22Rv1 (cell line): ENCODE measurements at regions not wholly inside any gene's neighbourhood (a gene's known extent, or its start where the extent isn't known, plus 50 kb on each side); places are given as distances from the start of the nearest gene placed in this dataset.

Experiments
- CTCF ChIP-seq: fragments of 450-650 bp; IDR thresholded peaks from 2 replicates; pipeline ENCODE4 v1.5.1; 2017; ENCODE audit warnings: mild to moderate bottlenecking
- ZFX ChIP-seq: fragments of 450-650 bp; IDR thresholded peaks from 2 replicates; pipeline ENCODE4 v1.6.1; 2017; ENCODE audit warnings: antibody characterized with exemption, borderline replicate concordance

- TF ChIP-seq CTCF (no peak), ZFX (no peak)
These were observed 79.9 kb upstream of the NEURL1B start for GRCh38 chr5:172561151-172561550.
